ENCODE measurements at regions not wholly inside any gene's neighbourhood (a gene's known extent, or its start where the extent isn't known, plus 50 kb on each side); places are given as distances from the start of the nearest gene placed in this dataset.

DNA sequence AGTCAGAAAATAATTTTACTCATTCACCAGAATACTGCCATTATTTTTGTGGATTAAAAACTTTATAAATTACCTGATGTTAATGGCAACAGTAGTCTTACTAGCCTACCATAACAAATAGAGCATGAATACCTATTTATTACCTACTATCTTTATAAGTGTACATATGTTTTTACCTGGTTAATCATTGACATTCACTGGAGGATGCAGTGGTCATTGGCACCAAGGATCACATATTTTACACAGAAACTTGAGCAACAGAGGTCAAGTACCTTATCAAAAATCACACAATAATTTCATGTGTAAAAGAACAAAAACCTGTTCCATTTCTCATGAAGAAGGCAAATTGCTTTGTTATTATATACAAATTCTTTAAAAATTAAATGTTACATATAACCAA, 1284.9 kb upstream of the NCAM2 start:
- no peaks in the 10 kb centered on the region for H3K4me1 ChIP-seq (ENCODE audit: control insufficient read depth, insufficient read depth, low read length)
- H3K36me3 ChIP-seq (ENCODE audit: control insufficient read depth, insufficient read depth, low read length) = no peaks in the 10 kb centered on the region
- no peaks in the 10 kb centered on the region for H3K9me3 ChIP-seq (ENCODE audit: control insufficient read depth, insufficient read depth, low read depth, low read length)
- intact Hi-C loops (cut with micrococcal nuclease; ENCODE audit: unreplicated experiment) (no loop called here), in situ Hi-C loops (cut with HindIII; ENCODE audit: low pct_unique_long_range_greater_than_20kb, low sequenced_read_pairs) (no loop called here)
- H3K4me3 ChIP-seq (ENCODE audit: low read depth in 2 of 2, low read length in 2 of 2) = no peak overlapping the region
- no peak overlapping the region for H3K27ac ChIP-seq (ENCODE audit: low read length)
- ChIA-PET POLR2A (no interaction called here), CTCF (no interaction called here)
- ATAC-seq (no peak), DNase-seq (ENCODE audit: low read depth, low spot score) (no peak)
- no peaks in the 10 kb centered on the region for H3K27me3 ChIP-seq (ENCODE audit: control insufficient read depth, insufficient read depth, low read length)
- no peak for TF ChIP-seq POLR2AphosphoS5 (IDR thresholded peaks at IDR 0.05; ENCODE audit: low read depth, low read length)
- TF ChIP-seq, protein P1, sequence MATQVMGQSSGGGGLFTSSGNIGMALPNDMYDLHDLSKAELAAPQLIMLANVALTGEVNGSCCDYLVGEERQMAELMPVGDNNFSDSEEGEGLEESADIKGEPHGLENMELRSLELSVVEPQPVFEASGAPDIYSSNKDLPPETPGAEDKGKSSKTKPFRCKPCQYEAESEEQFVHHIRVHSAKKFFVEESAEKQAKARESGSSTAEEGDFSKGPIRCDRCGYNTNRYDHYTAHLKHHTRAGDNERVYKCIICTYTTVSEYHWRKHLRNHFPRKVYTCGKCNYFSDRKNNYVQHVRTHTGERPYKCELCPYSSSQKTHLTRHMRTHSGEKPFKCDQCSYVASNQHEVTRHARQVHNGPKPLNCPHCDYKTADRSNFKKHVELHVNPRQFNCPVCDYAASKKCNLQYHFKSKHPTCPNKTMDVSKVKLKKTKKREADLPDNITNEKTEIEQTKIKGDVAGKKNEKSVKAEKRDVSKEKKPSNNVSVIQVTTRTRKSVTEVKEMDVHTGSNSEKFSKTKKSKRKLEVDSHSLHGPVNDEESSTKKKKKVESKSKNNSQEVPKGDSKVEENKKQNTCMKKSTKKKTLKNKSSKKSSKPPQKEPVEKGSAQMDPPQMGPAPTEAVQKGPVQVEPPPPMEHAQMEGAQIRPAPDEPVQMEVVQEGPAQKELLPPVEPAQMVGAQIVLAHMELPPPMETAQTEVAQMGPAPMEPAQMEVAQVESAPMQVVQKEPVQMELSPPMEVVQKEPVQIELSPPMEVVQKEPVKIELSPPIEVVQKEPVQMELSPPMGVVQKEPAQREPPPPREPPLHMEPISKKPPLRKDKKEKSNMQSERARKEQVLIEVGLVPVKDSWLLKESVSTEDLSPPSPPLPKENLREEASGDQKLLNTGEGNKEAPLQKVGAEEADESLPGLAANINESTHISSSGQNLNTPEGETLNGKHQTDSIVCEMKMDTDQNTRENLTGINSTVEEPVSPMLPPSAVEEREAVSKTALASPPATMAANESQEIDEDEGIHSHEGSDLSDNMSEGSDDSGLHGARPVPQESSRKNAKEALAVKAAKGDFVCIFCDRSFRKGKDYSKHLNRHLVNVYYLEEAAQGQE (IDR thresholded peaks at IDR 0.05; ENCODE audit: insufficient read depth in 1 of 2, low read depth in 2 of 2, low read length in 1 of 2) = no peak
- no peak for TF ChIP-seq TCF7L2 (IDR thresholded peaks at IDR 0.05; ENCODE audit: low read depth, low read length)
- no peak for TF ChIP-seq SIN3A (IDR thresholded peaks at IDR 0.05; ENCODE audit: borderline replicate concordance, insufficient read depth, low read depth, low read length)
- TF ChIP-seq, protein P2, sequence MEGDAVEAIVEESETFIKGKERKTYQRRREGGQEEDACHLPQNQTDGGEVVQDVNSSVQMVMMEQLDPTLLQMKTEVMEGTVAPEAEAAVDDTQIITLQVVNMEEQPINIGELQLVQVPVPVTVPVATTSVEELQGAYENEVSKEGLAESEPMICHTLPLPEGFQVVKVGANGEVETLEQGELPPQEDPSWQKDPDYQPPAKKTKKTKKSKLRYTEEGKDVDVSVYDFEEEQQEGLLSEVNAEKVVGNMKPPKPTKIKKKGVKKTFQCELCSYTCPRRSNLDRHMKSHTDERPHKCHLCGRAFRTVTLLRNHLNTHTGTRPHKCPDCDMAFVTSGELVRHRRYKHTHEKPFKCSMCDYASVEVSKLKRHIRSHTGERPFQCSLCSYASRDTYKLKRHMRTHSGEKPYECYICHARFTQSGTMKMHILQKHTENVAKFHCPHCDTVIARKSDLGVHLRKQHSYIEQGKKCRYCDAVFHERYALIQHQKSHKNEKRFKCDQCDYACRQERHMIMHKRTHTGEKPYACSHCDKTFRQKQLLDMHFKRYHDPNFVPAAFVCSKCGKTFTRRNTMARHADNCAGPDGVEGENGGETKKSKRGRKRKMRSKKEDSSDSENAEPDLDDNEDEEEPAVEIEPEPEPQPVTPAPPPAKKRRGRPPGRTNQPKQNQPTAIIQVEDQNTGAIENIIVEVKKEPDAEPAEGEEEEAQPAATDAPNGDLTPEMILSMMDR (IDR thresholded peaks at IDR 0.05) = no peak
- no TSS peak for BruUV-seq (replicated peaks)

DNA sequence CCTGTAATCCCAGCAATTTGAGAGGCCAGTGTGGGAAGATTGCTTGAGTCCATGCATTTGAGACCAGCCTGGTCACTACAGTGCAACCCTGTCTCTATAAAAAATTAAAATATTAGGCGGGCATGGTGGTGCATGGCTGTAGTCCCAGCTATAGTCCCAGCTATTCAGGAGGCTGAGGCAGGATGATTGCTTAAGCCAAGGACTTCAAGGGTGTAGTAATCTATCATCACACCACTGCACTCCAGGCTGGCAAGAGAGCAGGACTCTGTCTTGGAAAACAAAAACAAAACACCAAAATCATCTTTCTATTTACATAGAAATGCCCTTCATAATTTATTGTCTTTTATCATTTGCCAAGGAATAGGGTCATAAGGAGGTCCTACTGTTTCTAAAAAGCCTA, 1274.1 kb upstream of the NCAM2 start:
- in situ Hi-C loops (cut with HindIII; ENCODE audit: low pct_unique_long_range_greater_than_20kb, low sequenced_read_pairs) (no loop called here), intact Hi-C loops (cut with micrococcal nuclease; ENCODE audit: unreplicated experiment) (no loop called here)
- no peak for ATAC-seq
- Histone ChIP-seq H3K4me1 (ENCODE audit: control insufficient read depth, insufficient read depth, low read length) (no peaks in the 10 kb centered on the region), H3K27ac (ENCODE audit: low read length) (no peak overlapping the region), H3K27me3 (ENCODE audit: control insufficient read depth, insufficient read depth, low read length) (no peaks in the 10 kb centered on the region), H3K36me3 (ENCODE audit: control insufficient read depth, insufficient read depth, low read length) (no peaks in the 10 kb centered on the region), H3K4me3 (ENCODE audit: low read depth in 2 of 2, low read length in 2 of 2) (no peak overlapping the region), H3K9me3 (ENCODE audit: control insufficient read depth, insufficient read depth, low read depth, low read length) (no peaks in the 10 kb centered on the region)
- no peak for DNase-seq (ENCODE audit: low read depth, low spot score)
- ChIA-PET CTCF (no interaction called here), POLR2A (no interaction called here)
- no peak for TF ChIP-seq SIN3A (IDR thresholded peaks at IDR 0.05; ENCODE audit: borderline replicate concordance, insufficient read depth, low read depth, low read length)
- no peak for TF ChIP-seq TCF7L2 (IDR thresholded peaks at IDR 0.05; ENCODE audit: low read depth, low read length)
- TF ChIP-seq, protein P2 (IDR thresholded peaks at IDR 0.05) = no peak
- TF ChIP-seq, protein P1 (IDR thresholded peaks at IDR 0.05; ENCODE audit: insufficient read depth in 1 of 2, low read depth in 2 of 2, low read length in 1 of 2) = no peak
- TF ChIP-seq POLR2AphosphoS5 (IDR thresholded peaks at IDR 0.05; ENCODE audit: low read depth, low read length) = no peak
- BruUV-seq (replicated peaks) = no TSS peak
